ENCODE measurements at regions not wholly inside any gene's neighbourhood (a gene's known extent, or its start where the extent isn't known, plus 50 kb on each side); places are given as distances from the start of the nearest gene placed in this dataset.
"Not testable (repeated sequence)": the region's sequence is repeated elsewhere in the genome, so short reads cannot be mapped to it uniquely, and the experiment has no call there.

DNA sequence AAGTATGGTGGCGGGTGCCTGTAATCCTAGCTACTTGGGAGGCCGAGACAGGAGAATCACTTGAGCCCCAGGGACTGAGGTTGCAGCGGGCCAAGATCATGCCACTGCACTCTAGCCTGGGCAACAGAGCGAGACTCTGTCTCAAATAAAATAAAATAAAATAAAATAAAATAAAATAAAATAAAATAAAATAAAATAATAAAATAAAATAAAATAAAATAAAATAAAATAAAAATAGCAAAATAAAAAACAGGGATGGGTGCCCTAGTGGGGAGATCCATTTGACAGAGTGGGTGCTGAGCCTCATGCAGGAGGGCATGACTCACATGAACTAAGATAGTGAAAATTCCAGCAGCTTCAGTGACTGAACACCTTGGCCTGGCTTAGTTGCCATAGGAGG lies 460.7 kb downstream of the PLPP3 start:
- not testable (repeated sequence) for TF ChIP-seq CTCF, POLR2A (IDR thresholded peaks at IDR 0.05)

Measured in tibial nerve (tissue), 3 donors.